Pons (tissue), 1 donor: ENCODE measurements at regions not wholly inside any gene's neighbourhood (a gene's known extent, or its start where the extent isn't known, plus 50 kb on each side); places are given as distances from the start of the nearest gene placed in this dataset.

Source experiments
- DNase-seq: peaks from one replicate; pipeline ENCODE4 v3.0.0-alpha.2; 2016; ENCODE audit warnings: low spot score

GRCh38 chr7:42492920-42493319 lies 255.9 kb upstream of the GLI3 start:
- no peak for DNase-seq

GRCh38 chr7:42491106-42491505 lies 254.1 kb upstream of the GLI3 start:
- no peak for DNase-seq

- DNase-seq: no peak
Observed at GRCh38 chr7:42489299-42489698, 252.3 kb upstream of the GLI3 start.

- no peak for DNase-seq
Observed at GRCh38 chr7:42485301-42485766, 248.3 kb upstream of the GLI3 start.

GRCh38 chr7:42483886-42484285 lies 246.9 kb upstream of the GLI3 start:
- DNase-seq: no peak

- no peak for DNase-seq
Observed at GRCh38 chr7:42479816-42480633, 243.0 kb upstream of the GLI3 start.

GRCh38 chr7:42479452-42479815 lies 242.4 kb upstream of the GLI3 start:
- no peak for DNase-seq

GRCh38 chr7:42478717-42479116 lies 241.7 kb upstream of the GLI3 start:
- no peak for DNase-seq

GRCh38 chr7:42476255-42476654 lies 239.2 kb upstream of the GLI3 start:
- DNase-seq: no peak

- no peak for DNase-seq
Observed at GRCh38 chr7:42475082-42475481, 238.1 kb upstream of the GLI3 start.

- no peak for DNase-seq
Observed at GRCh38 chr7:42473099-42473498, 236.1 kb upstream of the GLI3 start.

GRCh38 chr7:42471573-42472174 lies 234.7 kb upstream of the GLI3 start:
- no peak for DNase-seq

- no peak for DNase-seq
Observed at GRCh38 chr7:42469341-42469740, 232.3 kb upstream of the GLI3 start.

GRCh38 chr7:42468471-42468870 lies 231.5 kb upstream of the GLI3 start:
- DNase-seq: no peak

GRCh38 chr7:42461537-42461936 lies 224.5 kb upstream of the GLI3 start:
- no peak for DNase-seq

GRCh38 chr7:42460933-42461332 lies 223.9 kb upstream of the GLI3 start:
- no peak for DNase-seq

- DNase-seq: no peak
Observed at GRCh38 chr7:42460148-42460547, 223.1 kb upstream of the GLI3 start.

- DNase-seq: no peak
Observed at GRCh38 chr7:42457663-42458062, 220.7 kb upstream of the GLI3 start.

GRCh38 chr7:42456756-42457276 lies 219.8 kb upstream of the GLI3 start:
- no peak for DNase-seq

GRCh38 chr7:42456267-42456666 lies 219.3 kb upstream of the GLI3 start:
- no peak for DNase-seq

- DNase-seq: no peak
Observed at GRCh38 chr7:42453931-42454361, 216.9 kb upstream of the GLI3 start.

GRCh38 chr7:42452356-42452755 lies 215.3 kb upstream of the GLI3 start:
- no peak for DNase-seq

GRCh38 chr7:42449431-42449830 lies 212.4 kb upstream of the GLI3 start:
- DNase-seq: no peak
